CD4-positive, alpha-beta memory T cell (primary cell): ENCODE measurements at regions not wholly inside any gene's neighbourhood (a gene's known extent, or its start where the extent isn't known, plus 50 kb on each side); places are given as distances from the start of the nearest gene placed in this dataset.
"Not testable (repeated sequence)": the region's sequence is repeated elsewhere in the genome, so short reads cannot be mapped to it uniquely, and the experiment has no call there.

ENCODE experiments used
- CTCF ChIA-PET: fragments of 350-600 bp; sonication (Branson Sonifier 250); formaldehyde crosslinking; loops from one replicate; lab custom pipeline; 2021; ENCODE audit warnings: inconsistent platforms; ENCODE audit not compliant: partially characterized antibody; lab: Charles Lee
- POLR2A ChIA-PET: fragments of 350-600 bp; sonication (Branson Sonifier 250); formaldehyde crosslinking; loops from one replicate; lab custom pipeline; 2021; ENCODE audit not compliant: partially characterized antibody; lab: Charles Lee
- DNase-seq, 5 donors: peaks; one replicate each; pipeline versions ENCODE4 v3.0.0 to v3.0.0-alpha.2; 2020 to 2022; ENCODE audit warnings: mixed read lengths in 1 of 5
- H3K27ac ChIP-seq: one replicate; pipeline ENCODE4 v1.7.0; 2013; ENCODE audit warnings: low read depth, low read length
- H3K27me3 ChIP-seq: 2 replicates; pipeline ENCODE4 v1.7.0; 2013; ENCODE audit warnings: mild to moderate bottlenecking, low read length, moderate library complexity; ENCODE audit not compliant: insufficient read depth
- H3K36me3 ChIP-seq: 2 replicates; pipeline ENCODE4 v1.7.0; 2013; ENCODE audit warnings: mild to moderate bottlenecking, low read length, moderate library complexity; ENCODE audit not compliant: insufficient read depth
- H3K4me1 ChIP-seq: 2 replicates; pipeline ENCODE4 v1.7.0; 2013; ENCODE audit warnings: mild to moderate bottlenecking, low read length, moderate library complexity; ENCODE audit not compliant: insufficient read depth
- H3K4me3 ChIP-seq, 2 donors: one replicate each; pipeline ENCODE4 v1.7.0; 2013; ENCODE audit warnings: low read length in 2 of 2, mild to moderate bottlenecking in 1 of 2
- H3K9me3 ChIP-seq, 2 donors: one replicate each; pipeline ENCODE4 v1.7.0; 2013; ENCODE audit warnings: low read length in 2 of 2, control low read depth in 1 of 2; ENCODE audit not compliant: control insufficient read depth in 1 of 2
- H3K27ac Mint-ChIP-seq, 7 donors: one replicate each; pipeline ENCODE4 v1.8.0; 2020 to 2021; ENCODE audit warnings: mixed read lengths in 7 of 7, mild to moderate bottlenecking in 6 of 7, inconsistent platforms in 3 of 7, moderate library complexity in 3 of 7
- H3K27me3 Mint-ChIP-seq, 2 donors: one replicate each; pipeline ENCODE4 v1.8.0; 2020 to 2021; ENCODE audit warnings: mixed read lengths in 2 of 2
- H3K36me3 Mint-ChIP-seq, 2 donors: one replicate each; pipeline ENCODE4 v1.8.0; 2020 to 2021; ENCODE audit warnings: mixed read lengths in 2 of 2, inconsistent platforms in 1 of 2, mild to moderate bottlenecking in 1 of 2
- H3K4me1 Mint-ChIP-seq, 4 donors: one replicate each; pipeline ENCODE4 v1.8.0; 2020 to 2021; ENCODE audit warnings: mixed read lengths in 4 of 4, mild to moderate bottlenecking in 1 of 4
- H3K4me3 Mint-ChIP-seq, 8 donors: one replicate each; pipeline ENCODE4 v1.8.0; 2020 to 2021; ENCODE audit warnings: mixed read lengths in 8 of 8, mild to moderate bottlenecking in 7 of 8, moderate library complexity in 6 of 8, inconsistent platforms in 3 of 8
- H3K9me3 Mint-ChIP-seq, 8 donors: one replicate each; pipeline ENCODE4 v1.8.0; 2020 to 2021; ENCODE audit warnings: mixed read lengths in 8 of 8, mild to moderate bottlenecking in 5 of 8, inconsistent platforms in 3 of 8, moderate library complexity in 1 of 8
- intact Hi-C: fragments of 100-400 bp; cut with micrococcal nuclease; formaldehyde crosslinking; loops from one replicate; pipeline ENCODE4 v1.15.1; 2023

GRCh38 chr1:38190983-38191382, 144.4 kb upstream of the POU3F1 start:
- Mint-ChIP-seq H3K27me3 (peaks cover 15 to 36% of the 10 kb centered on the region in 2 donors), H3K36me3 (no peaks in the 10 kb centered on the region), H3K4me3 (no peak overlapping the region), H3K9me3 (peaks cover 0 to 10% (median 0%) of the 10 kb centered on the region in 8 donors), H3K27ac (no peak overlapping the region), H3K4me1 (no peaks in the 10 kb centered on the region)
- Histone ChIP-seq H3K27me3 (no peaks in the 10 kb centered on the region), H3K27ac (no peak overlapping the region), H3K9me3 (no peaks in the 10 kb centered on the region), H3K4me1 (no peaks in the 10 kb centered on the region), H3K4me3 (no peak overlapping the region), H3K36me3 (no peaks in the 10 kb centered on the region)
- no peak for DNase-seq
- ChIA-PET POLR2A (no interaction called here), CTCF (no interaction called here)
- intact Hi-C loops, result no loop called here

GRCh38 chr1:38187552-38187951, 141.0 kb upstream of the POU3F1 start:
- no peak overlapping the region for H3K27ac ChIP-seq
- intact Hi-C loops, result no loop called here
- H3K9me3 ChIP-seq, result no peaks in the 10 kb centered on the region
- Mint-ChIP-seq H3K9me3 (peaks cover 0 to 10% (median 0%) of the 10 kb centered on the region in 8 donors), H3K4me3 (no peak overlapping the region), H3K27ac (no peak overlapping the region), H3K27me3 (peaks cover 12 to 47% of the 10 kb centered on the region in 2 donors), H3K4me1 (no peaks in the 10 kb centered on the region), H3K36me3 (no peaks in the 10 kb centered on the region)
- DNase-seq, result no peak
- ChIA-PET CTCF (interaction anchor here (1.4 kb wide), 1 partner anchor 26 kb away, joined by 3 read pairs; no protein-coding TSS in a partner anchor), POLR2A (no interaction called here)
- no peaks in the 10 kb centered on the region for H3K4me1 ChIP-seq
- no peaks in the 10 kb centered on the region for H3K27me3 ChIP-seq
- no peak overlapping the region for H3K4me3 ChIP-seq
- no peaks in the 10 kb centered on the region for H3K36me3 ChIP-seq

GRCh38 chr1:38186566-38186965, 140.0 kb upstream of the POU3F1 start:
- H3K27me3 ChIP-seq, result no peaks in the 10 kb centered on the region
- no peaks in the 10 kb centered on the region for H3K4me1 ChIP-seq
- Mint-ChIP-seq H3K36me3 (no peaks in the 10 kb centered on the region), H3K4me1 (no peaks in the 10 kb centered on the region), H3K9me3 (peaks cover 0 to 10% (median 0%) of the 10 kb centered on the region in 8 donors), H3K27me3 (peaks cover 12 to 44% of the 10 kb centered on the region in 2 donors), H3K4me3 (no peak overlapping the region), H3K27ac (no peak overlapping the region)
- no peak overlapping the region for H3K4me3 ChIP-seq
- H3K36me3 ChIP-seq, result no peaks in the 10 kb centered on the region
- H3K27ac ChIP-seq, result no peak overlapping the region
- POLR2A ChIA-PET, result no interaction called here
- H3K9me3 ChIP-seq, result no peaks in the 10 kb centered on the region
- CTCF ChIA-PET, result interaction anchor here (1.4 kb wide), 1 partner anchor 25 kb away, joined by 3 read pairs; no protein-coding TSS in a partner anchor
- intact Hi-C loops, result no loop called here
- no peak for DNase-seq

- intact Hi-C loops, result no loop called here
- no peaks in the 10 kb centered on the region for H3K4me1 ChIP-seq
- H3K27me3 ChIP-seq, result no peaks in the 10 kb centered on the region
- no peak for DNase-seq
- Mint-ChIP-seq H3K27me3 (peaks cover 12 to 37% of the 10 kb centered on the region in 2 donors), H3K9me3 (peaks cover 0 to 10% (median 0%) of the 10 kb centered on the region in 8 donors), H3K27ac (no peak overlapping the region), H3K4me1 (no peaks in the 10 kb centered on the region), H3K36me3 (no peaks in the 10 kb centered on the region), H3K4me3 (no peak overlapping the region)
- CTCF ChIA-PET, result no interaction called here
- no peaks in the 10 kb centered on the region for H3K36me3 ChIP-seq
- H3K27ac ChIP-seq, result no peak overlapping the region
- no peaks in the 10 kb centered on the region for H3K9me3 ChIP-seq
- POLR2A ChIA-PET, result no interaction called here
- no peak overlapping the region for H3K4me3 ChIP-seq
Observed at GRCh38 chr1:38185913-38186312, 139.3 kb upstream of the POU3F1 start.

- Histone ChIP-seq H3K27me3 (no peaks in the 10 kb centered on the region), H3K4me3 (no peak overlapping the region), H3K4me1 (no peaks in the 10 kb centered on the region), H3K36me3 (no peaks in the 10 kb centered on the region), H3K9me3 (no peaks in the 10 kb centered on the region), H3K27ac (no peak overlapping the region)
- ChIA-PET POLR2A (no interaction called here), CTCF (interaction anchor here (0.5 kb wide), 1 partner anchor 14 kb away, joined by 3 read pairs; no protein-coding TSS in a partner anchor)
- DNase-seq, result no peak
- no peak overlapping the region for H3K4me3 Mint-ChIP-seq
- no peak overlapping the region for H3K27ac Mint-ChIP-seq
- peaks cover 0 to 2% (median 0%) of the 10 kb centered on the region in 8 donors for H3K9me3 Mint-ChIP-seq
- no peaks in the 10 kb centered on the region for H3K36me3 Mint-ChIP-seq
- peaks cover 8 to 29% of the 10 kb centered on the region in 2 donors for H3K27me3 Mint-ChIP-seq
- intact Hi-C loops, result no loop called here
- no peaks in the 10 kb centered on the region for H3K4me1 Mint-ChIP-seq
Observed at GRCh38 chr1:38183747-38184146, 137.2 kb upstream of the POU3F1 start.

GRCh38 chr1:38183096-38183495, 136.5 kb upstream of the POU3F1 start:
- Mint-ChIP-seq H3K4me1 (no peaks in the 10 kb centered on the region), H3K27me3 (peaks cover 8 to 29% of the 10 kb centered on the region in 2 donors), H3K9me3 (peaks cover 0 to 2% (median 0%) of the 10 kb centered on the region in 8 donors), H3K36me3 (no peaks in the 10 kb centered on the region), H3K4me3 (no peak overlapping the region), H3K27ac (no peak overlapping the region)
- H3K36me3 ChIP-seq, result no peaks in the 10 kb centered on the region
- no peak overlapping the region for H3K27ac ChIP-seq
- H3K4me3 ChIP-seq, result no peak overlapping the region
- H3K9me3 ChIP-seq, result no peaks in the 10 kb centered on the region
- CTCF ChIA-PET, result interaction anchor here (0.5 kb wide), 1 partner anchor 13 kb away, joined by 3 read pairs; no protein-coding TSS in a partner anchor
- H3K27me3 ChIP-seq, result no peaks in the 10 kb centered on the region
- H3K4me1 ChIP-seq, result no peaks in the 10 kb centered on the region
- no peak for DNase-seq
- intact Hi-C loops, result no loop called here
- POLR2A ChIA-PET, result no interaction called here

GRCh38 chr1:38180388-38180787, 133.8 kb upstream of the POU3F1 start:
- CTCF ChIA-PET, POLR2A ChIA-PET, H3K27me3 ChIP-seq, H3K4me3 Mint-ChIP-seq, H3K36me3 ChIP-seq, H3K9me3 ChIP-seq, H3K27ac ChIP-seq, H3K27ac Mint-ChIP-seq, H3K4me1 ChIP-seq, intact Hi-C loops, H3K9me3 Mint-ChIP-seq, DNase-seq, H3K36me3 Mint-ChIP-seq, H3K4me1 Mint-ChIP-seq, H3K4me3 ChIP-seq: not testable (repeated sequence)
- peaks cover 0 to 17% of the 10 kb centered on the region in 2 donors for H3K27me3 Mint-ChIP-seq
